Thyroid gland (tissue), 4 donors: ENCODE measurements at regions not wholly inside any gene's neighbourhood (a gene's known extent, or its start where the extent isn't known, plus 50 kb on each side); places are given as distances from the start of the nearest gene placed in this dataset.

ENCODE experiments used
- POLR2A ChIP-seq, 2 donors: fragments of 450-650 bp; IDR thresholded peaks; one replicate each; pipeline ENCODE4 v1.6.1; 2017; ENCODE audit warnings: antibody characterized with exemption in 2 of 2, mild to moderate bottlenecking in 2 of 2, moderate library complexity in 1 of 2
- TF ChIP-seq, protein P1 (sequence below), 6 experiments: fragments of 200-600 bp in 3 of 6; fragments of 450-650 bp in 3 of 6; sonication (generic) in 3 of 6; IDR thresholded peaks; one replicate each; pipeline ENCODE4 v1.5.1; 2016 to 2019; ENCODE audit warnings: antibody characterized with exemption in 6 of 6, mild to moderate bottlenecking in 2 of 6, inconsistent platforms in 1 of 6, moderate library complexity in 1 of 6

DNA sequence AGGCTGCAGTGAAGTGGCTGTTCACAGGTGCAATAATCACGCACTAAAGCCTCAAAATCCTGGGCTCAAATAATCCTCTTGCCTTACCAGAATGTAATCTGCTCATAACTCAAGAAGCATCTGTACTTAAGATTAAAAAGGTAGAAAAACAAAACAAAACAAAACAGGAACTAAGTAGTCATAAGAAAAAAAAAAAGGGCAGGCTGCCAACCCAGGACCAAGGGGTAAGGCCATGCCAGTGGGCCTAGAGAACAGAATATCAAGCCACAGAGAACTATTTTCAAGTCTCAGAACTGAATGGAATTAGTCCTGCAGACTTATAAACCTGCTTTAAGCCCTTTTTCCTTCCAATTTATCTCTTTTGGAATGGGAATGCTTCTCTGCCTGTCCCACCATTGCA, 64.8 kb upstream of the TBC1D3K start:
- TF ChIP-seq, protein P1, sequence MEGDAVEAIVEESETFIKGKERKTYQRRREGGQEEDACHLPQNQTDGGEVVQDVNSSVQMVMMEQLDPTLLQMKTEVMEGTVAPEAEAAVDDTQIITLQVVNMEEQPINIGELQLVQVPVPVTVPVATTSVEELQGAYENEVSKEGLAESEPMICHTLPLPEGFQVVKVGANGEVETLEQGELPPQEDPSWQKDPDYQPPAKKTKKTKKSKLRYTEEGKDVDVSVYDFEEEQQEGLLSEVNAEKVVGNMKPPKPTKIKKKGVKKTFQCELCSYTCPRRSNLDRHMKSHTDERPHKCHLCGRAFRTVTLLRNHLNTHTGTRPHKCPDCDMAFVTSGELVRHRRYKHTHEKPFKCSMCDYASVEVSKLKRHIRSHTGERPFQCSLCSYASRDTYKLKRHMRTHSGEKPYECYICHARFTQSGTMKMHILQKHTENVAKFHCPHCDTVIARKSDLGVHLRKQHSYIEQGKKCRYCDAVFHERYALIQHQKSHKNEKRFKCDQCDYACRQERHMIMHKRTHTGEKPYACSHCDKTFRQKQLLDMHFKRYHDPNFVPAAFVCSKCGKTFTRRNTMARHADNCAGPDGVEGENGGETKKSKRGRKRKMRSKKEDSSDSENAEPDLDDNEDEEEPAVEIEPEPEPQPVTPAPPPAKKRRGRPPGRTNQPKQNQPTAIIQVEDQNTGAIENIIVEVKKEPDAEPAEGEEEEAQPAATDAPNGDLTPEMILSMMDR (IDR thresholded peaks at IDR 0.05) = no peak
- TF ChIP-seq POLR2A (IDR thresholded peaks at IDR 0.05) = no peak
